Stimulated activated naive B cell treated with anti-CD40 and anti-IgM and Interleukin-4, amounts not matched to agents 10 μg/mL and 1 μg/mL and 100 μg/mL, for 72 hours (primary cell): ENCODE measurements at regions not wholly inside any gene's neighbourhood (a gene's known extent, or its start where the extent isn't known, plus 50 kb on each side); places are given as distances from the start of the nearest gene placed in this dataset.
"Not testable (repeated sequence)": the region's sequence is repeated elsewhere in the genome, so short reads cannot be mapped to it uniquely, and the experiment has no call there.

Source experiments
- ATAC-seq, 2 donors: fragments of 150-1000 bp; cut with Tn5 transposase; replicated peaks; 2 replicates each; pipeline ENCODE4 v1.10.0; 2021; ENCODE audit warnings: moderate library complexity in 1 of 2
- DNase-seq: peaks from one replicate; pipeline ENCODE4 v3.0.0; 2021
- H3K27ac Mint-ChIP-seq: one replicate; pipeline ENCODE4 v1.8.0; 2022; ENCODE audit warnings: mild to moderate bottlenecking, mixed read lengths
- H3K27me3 Mint-ChIP-seq, 2 donors: one replicate each; pipeline ENCODE4 v1.8.0; 2022; ENCODE audit warnings: mixed read lengths in 2 of 2
- H3K36me3 Mint-ChIP-seq, 2 donors: one replicate each; pipeline ENCODE4 v1.8.0; 2022; ENCODE audit warnings: mixed read lengths in 2 of 2, mild to moderate bottlenecking in 1 of 2
- H3K4me1 Mint-ChIP-seq, 2 donors: one replicate each; pipeline ENCODE4 v1.8.0; 2022; ENCODE audit warnings: mixed read lengths in 2 of 2, mild to moderate bottlenecking in 1 of 2
- H3K4me3 Mint-ChIP-seq, 2 donors: one replicate each; pipeline ENCODE4 v1.8.0; 2022; ENCODE audit warnings: mild to moderate bottlenecking in 2 of 2, mixed read lengths in 2 of 2, moderate library complexity in 1 of 2
- H3K9me3 Mint-ChIP-seq, 2 donors: one replicate each; pipeline ENCODE4 v1.8.0; 2022; ENCODE audit warnings: mixed read lengths in 2 of 2, mild to moderate bottlenecking in 1 of 2

DNA sequence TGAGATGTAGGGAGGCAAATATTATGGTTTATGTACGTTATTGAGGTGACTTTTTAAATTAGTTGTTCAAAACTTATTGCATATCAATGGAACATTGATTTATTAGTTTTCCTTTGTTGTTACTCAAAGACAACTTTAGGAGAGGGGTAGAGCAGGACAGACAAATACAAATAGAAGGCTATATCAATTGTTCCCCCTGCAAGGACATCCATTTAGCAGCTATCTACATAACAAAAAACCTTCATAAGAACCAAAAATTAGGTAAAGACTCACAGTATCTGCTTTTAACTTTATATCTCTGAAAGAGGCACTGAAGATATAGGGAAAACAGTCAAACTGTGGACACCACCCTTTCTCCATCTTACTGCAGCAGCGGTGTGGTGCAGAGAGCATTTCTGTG is 958.8 kb downstream of the DIPK2A start:
- ATAC-seq = no peak
- no peak for DNase-seq
- Mint-ChIP-seq H3K9me3 (peaks cover 5 to 9% of the 10 kb centered on the region in 2 donors), H3K4me1 (no peaks in the 10 kb centered on the region), H3K27ac (no peak overlapping the region), H3K4me3 (no peak overlapping the region), H3K36me3 (no peaks in the 10 kb centered on the region), H3K27me3 (no peaks in the 10 kb centered on the region)

DNA sequence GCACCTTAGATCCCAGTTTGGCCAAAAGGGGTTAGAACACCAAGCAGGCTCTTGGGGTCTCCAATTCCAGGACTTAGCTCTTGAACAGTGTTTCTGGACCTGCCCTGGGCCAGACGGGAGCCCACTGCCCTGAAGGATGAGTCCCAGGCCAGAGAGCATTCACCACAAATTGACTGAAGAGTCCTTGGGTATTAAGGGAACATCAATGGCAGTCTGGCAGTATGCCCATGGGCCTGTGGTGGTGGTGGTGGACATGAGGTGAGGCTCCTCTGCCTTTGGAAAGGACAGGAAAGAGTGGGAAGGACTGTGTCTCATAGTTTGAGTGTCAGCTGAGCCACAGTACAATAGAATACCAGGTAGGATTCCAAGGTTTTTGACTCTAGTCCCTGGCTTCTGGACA is 960.0 kb downstream of the DIPK2A start:
- H3K27me3 Mint-ChIP-seq = no peaks in the 10 kb centered on the region
- peaks cover 5 to 9% of the 10 kb centered on the region in 2 donors for H3K9me3 Mint-ChIP-seq
- no peaks in the 10 kb centered on the region for H3K4me1 Mint-ChIP-seq

DNA sequence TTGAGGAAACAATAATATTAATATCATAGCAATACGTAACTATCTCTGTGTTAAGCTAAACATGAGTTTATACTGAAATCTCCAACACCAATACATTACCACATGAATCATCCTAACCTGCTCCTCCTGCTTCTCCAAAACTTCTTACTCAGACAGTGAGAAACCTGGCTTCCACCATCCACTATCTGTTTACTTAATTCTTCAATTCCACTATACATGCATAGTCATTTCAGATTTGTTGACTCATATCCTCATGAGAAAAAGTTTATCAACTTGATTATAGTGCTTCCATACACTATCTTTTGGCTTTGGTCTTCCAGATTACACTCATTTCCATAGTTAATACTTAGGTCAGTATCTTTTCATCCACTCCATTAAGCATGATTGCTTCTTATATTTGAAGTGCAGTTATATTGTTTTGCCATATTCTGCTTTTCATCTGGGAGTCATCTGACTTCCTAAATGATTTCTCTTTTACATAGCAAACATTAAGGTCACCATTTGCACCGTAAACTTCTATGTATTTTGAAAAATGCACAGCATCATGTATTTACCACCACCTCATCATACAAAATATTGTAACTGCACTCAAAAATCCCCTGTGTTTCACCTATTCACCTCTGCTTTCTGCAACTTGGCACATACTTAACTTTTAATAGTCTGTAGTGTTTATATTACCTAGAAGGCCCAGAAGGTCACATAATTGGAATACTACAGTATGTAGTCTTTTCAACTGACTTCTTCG is 970.6 kb downstream of the DIPK2A start:
- no peaks in the 10 kb centered on the region for H3K27me3 Mint-ChIP-seq
- H3K4me1 Mint-ChIP-seq = no peaks in the 10 kb centered on the region
- DNase-seq = no peak
- no peak overlapping the region for H3K4me3 Mint-ChIP-seq
- no peak for ATAC-seq
- peaks cover 6 to 12% of the 10 kb centered on the region in 2 donors for H3K9me3 Mint-ChIP-seq
- no peaks in the 10 kb centered on the region for H3K36me3 Mint-ChIP-seq
- no peak overlapping the region for H3K27ac Mint-ChIP-seq

More for the DNA sequence above, 960.0 kb downstream of the DIPK2A start:
- ATAC-seq = no peak
- Mint-ChIP-seq H3K4me3 (no peak overlapping the region), H3K27ac (no peak overlapping the region), H3K36me3 (no peaks in the 10 kb centered on the region)
- no peak for DNase-seq

DNA sequence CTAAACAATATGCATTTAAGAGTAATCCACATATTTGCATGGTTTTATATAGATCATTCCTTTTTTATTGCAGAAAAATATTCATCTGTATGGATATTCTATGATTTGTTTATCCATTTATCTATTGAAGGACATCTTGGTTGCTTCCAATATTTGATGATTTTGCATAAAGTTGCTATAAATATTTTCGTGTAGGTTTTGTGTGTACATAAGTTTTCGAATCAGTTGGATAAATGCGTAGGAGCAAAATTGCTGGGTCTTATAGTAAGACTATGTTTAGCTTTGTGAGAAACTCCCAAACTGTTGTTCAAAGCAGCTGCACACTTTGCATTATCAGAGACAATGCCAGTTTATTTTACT is 971.2 kb downstream of the DIPK2A start:
- no peak overlapping the region for H3K4me3 Mint-ChIP-seq
- no peaks in the 10 kb centered on the region for H3K36me3 Mint-ChIP-seq
- H3K27me3 Mint-ChIP-seq = no peaks in the 10 kb centered on the region
- DNase-seq = no peak
- no peak overlapping the region for H3K27ac Mint-ChIP-seq
- H3K9me3 Mint-ChIP-seq = peaks cover 5 to 15% of the 10 kb centered on the region in 2 donors
- no peaks in the 10 kb centered on the region for H3K4me1 Mint-ChIP-seq
- no peak for ATAC-seq

DNA sequence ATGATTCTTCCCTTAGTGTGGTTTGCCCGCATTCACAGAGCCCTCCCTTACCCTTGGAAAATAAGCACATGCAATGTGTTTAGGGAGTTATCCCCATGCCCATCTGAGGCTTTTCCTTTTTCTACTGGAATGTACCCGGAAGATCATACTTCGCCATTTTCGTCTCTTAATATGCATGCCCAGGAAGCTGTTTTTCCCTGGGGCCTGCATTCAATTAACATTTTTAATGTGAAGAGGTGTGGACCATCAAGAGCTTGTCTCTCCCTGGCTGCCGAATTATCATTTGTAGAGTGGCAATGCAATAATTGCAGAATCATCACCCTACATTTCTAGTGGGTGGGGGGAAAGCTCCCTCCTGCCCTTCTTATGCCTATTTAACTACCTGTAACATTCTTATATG is 976.3 kb downstream of the DIPK2A start:
- DNase-seq (no peak), ATAC-seq (no peak)
- Mint-ChIP-seq H3K9me3 (peaks cover 5 to 15% of the 10 kb centered on the region in 2 donors), H3K4me3 (no peak overlapping the region), H3K27me3 (no peaks in the 10 kb centered on the region), H3K36me3 (no peaks in the 10 kb centered on the region), H3K4me1 (no peaks in the 10 kb centered on the region), H3K27ac (no peak overlapping the region)

DNA sequence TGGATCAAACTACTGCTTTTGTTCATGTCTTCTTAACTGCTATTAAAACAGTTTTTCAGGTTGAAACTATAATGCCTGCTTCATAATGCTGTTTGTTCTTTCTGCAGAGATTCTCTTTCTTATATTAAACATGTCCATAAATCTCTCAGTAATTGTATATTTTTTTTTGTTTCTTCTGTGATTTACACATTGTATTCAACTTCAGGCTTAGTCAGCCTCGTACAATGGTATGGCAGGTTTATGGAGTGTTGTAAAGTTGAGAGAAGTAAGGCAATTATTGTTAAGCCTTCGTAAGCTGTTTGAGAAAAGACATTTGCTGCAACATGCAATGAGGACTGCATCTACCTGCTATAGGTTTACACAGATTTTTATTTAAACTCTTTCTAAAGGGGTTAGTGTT is 977.1 kb downstream of the DIPK2A start:
- ATAC-seq = no peak
- no peaks in the 10 kb centered on the region for H3K27me3 Mint-ChIP-seq

DNA sequence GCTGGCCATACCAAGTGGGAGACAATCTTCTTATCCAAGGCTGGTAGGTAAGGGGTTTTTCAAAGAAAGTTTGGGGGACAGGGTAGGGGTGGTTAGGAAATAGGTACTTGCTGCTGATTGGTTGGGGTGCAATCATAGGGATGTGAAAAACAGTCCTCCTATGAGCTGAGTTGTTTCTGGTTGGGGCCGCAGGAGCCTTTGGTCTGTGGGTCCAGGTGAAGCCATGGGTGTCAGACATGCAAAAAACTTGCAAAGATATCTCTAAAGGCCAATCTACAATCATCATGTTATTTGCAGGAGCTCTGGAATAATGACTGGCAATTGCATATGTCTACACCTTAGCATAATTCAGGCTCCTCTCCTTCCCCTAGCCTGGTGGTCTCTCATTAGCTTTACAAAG is 982.3 kb downstream of the DIPK2A start:
- no peak for ATAC-seq
- Mint-ChIP-seq H3K36me3 (no peaks in the 10 kb centered on the region), H3K4me1 (no peaks in the 10 kb centered on the region), H3K9me3 (peaks cover 1 to 3% of the 10 kb centered on the region in 2 donors), H3K27ac (no peak overlapping the region), H3K27me3 (no peaks in the 10 kb centered on the region), H3K4me3 (no peak overlapping the region)
- DNase-seq = no peak

More for the DNA sequence above, 977.1 kb downstream of the DIPK2A start:
- Mint-ChIP-seq H3K36me3 (no peaks in the 10 kb centered on the region), H3K4me1 (no peaks in the 10 kb centered on the region), H3K27ac (no peak overlapping the region), H3K4me3 (no peak overlapping the region), H3K9me3 (peaks cover 5 to 15% of the 10 kb centered on the region in 2 donors)
- DNase-seq = no peak

DNA sequence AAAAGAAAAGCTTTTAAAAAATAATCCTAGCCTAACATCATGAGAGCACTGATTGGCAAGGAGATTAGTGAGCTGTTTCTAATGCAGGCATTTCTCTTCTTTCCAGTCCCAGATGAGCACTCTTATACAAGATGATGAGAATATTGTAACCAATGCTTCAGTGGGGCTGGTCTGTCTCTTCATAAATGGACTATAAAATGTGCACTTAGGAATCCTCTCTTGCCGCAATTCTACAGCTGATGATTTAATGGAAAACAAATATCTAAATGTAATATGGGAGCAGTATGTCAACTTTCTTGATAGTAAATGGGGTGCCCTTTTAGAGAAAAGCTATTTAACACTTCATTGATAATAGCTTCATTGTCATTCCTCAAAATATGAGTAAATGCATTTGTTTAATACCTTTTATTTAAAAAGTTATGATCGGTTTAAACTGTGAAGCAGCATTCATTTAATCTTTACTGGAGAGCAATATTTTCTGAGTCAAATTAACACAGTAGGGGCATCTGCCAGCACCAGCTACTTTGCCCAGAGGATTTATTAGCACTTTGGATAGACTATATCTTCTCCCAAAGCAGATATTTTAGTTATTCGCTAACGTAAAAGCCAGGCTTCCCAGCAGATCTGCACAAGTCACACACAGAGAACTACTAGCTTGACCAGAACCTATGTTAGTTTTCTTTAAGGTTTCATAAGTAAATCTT is 985.9 kb downstream of the DIPK2A start:
- Mint-ChIP-seq H3K27ac (no peak overlapping the region), H3K9me3 (peaks cover 1 to 3% of the 10 kb centered on the region in 2 donors), H3K36me3 (no peaks in the 10 kb centered on the region), H3K27me3 (no peaks in the 10 kb centered on the region), H3K4me3 (no peak overlapping the region), H3K4me1 (no peaks in the 10 kb centered on the region)
- DNase-seq (no peak), ATAC-seq (no peak)

DNA sequence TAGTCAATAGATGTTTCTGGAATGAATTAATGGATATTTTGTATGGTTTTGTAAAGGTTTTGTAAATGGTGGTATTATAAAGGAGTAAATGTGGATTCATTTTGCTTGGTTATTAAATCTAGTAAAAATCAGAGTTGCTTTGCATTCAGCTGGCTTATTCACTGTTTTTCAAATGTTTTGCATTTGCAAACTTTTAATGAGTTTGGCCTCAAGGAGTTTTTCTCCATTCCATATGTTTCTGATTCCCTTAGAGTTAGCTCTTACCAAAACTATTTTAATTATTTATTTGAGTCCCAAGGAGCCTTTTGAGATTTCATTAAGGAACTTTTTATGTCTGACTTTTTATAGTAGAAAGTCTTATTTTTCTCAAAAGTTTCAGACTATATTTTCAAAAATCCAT is 992.2 kb downstream of the DIPK2A start:
- Mint-ChIP-seq H3K4me1 (no peaks in the 10 kb centered on the region), H3K27me3 (no peaks in the 10 kb centered on the region), H3K4me3 (no peak overlapping the region), H3K9me3 (no peaks in the 10 kb centered on the region), H3K27ac (no peak overlapping the region), H3K36me3 (no peaks in the 10 kb centered on the region)
- ATAC-seq (no peak), DNase-seq (no peak)

DNA sequence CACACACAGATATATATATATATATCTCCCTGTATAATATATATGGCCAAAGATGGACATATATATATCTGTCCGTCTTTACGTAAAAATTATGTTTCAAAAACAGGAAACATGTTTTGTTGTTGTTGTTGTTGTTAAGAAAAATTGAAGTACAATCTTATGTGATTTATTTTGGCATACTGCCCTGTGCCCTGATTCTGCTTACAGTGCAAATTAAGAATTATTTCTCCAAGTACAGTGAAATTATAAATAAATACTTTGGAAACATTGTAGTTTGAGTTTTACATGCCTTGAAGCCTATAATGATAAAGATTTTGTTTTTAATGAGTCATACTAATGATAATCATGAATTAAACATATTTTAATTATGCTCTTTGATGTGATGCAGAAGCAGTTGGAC is 994.9 kb downstream of the DIPK2A start:
- Mint-ChIP-seq H3K27ac (no peak overlapping the region), H3K4me3 (no peak overlapping the region), H3K36me3 (no peaks in the 10 kb centered on the region), H3K9me3 (no peaks in the 10 kb centered on the region), H3K4me1 (no peaks in the 10 kb centered on the region), H3K27me3 (no peaks in the 10 kb centered on the region)
- no peak for DNase-seq
- ATAC-seq = no peak

DNA sequence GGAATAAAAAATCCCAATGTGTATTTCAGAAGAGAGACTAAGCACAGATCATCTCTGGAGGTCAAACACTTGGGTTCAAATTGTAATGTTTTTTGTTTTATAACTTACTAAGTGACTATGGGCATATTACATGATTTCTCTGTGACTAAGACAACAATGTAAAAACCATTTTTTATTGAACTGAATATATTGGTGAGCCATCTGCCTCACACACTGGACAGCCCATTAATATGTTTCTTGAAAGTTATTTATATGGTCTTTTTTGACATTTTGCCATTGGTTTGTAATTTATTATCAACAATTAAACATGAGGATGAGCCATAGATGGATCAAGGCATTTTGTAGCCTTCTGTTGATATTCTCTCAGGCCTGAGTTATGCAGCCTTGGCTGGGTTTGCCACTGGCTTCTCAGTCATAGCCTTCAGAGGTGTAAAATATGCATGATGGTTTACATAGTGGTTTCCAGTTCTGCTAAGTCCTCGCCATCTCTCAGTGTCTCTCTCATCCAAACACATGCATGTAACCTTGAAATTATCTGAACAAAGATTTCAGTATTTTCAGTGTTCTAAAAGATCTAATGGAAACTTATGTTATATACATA is 997.2 kb downstream of the DIPK2A start:
- ATAC-seq = no peak
- Mint-ChIP-seq H3K27me3 (no peaks in the 10 kb centered on the region), H3K36me3 (no peaks in the 10 kb centered on the region), H3K27ac (no peak overlapping the region), H3K9me3 (peaks cover 0 to 1% of the 10 kb centered on the region in 2 donors), H3K4me3 (no peak overlapping the region), H3K4me1 (no peaks in the 10 kb centered on the region)
- no peak for DNase-seq

DNA sequence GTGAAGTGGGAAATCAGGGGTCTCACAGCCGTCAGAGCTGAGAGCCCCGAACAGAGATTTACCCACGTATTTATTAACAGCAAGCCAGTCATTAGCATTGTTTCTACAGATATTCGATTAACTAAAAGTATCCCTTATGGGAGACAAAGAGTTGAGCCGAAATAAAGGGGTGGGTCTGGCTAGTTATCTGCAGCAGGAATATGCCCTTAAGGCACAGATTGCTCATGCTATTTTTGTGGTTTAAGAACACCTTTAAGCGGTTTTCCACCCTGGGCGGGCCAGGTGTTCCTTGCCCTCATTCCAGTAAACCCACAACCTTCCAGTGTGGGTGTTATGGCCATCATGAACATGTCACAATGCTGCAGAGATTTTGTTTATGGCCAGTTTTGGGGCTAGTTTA is 1012.9 kb downstream of the DIPK2A start:
- not testable (repeated sequence) for H3K27ac Mint-ChIP-seq, H3K27me3 Mint-ChIP-seq, H3K36me3 Mint-ChIP-seq, H3K4me1 Mint-ChIP-seq, DNase-seq, H3K4me3 Mint-ChIP-seq, ATAC-seq, H3K9me3 Mint-ChIP-seq

DNA sequence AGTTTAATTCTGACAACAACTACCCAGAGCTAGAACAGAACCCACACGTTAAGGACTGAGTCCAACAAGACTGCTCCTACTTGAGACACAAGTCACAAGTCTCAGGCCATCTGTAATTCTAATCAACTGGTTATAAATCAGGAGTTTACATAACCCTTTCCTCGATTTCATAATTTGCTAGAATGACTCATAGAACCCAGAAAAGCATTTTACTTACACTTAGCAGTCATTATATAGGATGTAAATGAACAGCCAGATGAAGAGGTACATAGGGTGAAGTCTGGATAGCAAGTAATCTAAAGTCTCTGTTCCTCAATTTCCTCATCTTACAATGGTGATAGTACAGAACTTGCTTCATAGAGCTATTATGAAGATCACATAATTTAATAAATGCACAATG is 1018.2 kb downstream of the DIPK2A start:
- no peak for DNase-seq
- ATAC-seq = no peak
- Mint-ChIP-seq H3K27me3 (no peaks in the 10 kb centered on the region), H3K36me3 (no peaks in the 10 kb centered on the region), H3K9me3 (peaks cover 3 to 5% of the 10 kb centered on the region in 2 donors), H3K4me1 (no peaks in the 10 kb centered on the region), H3K27ac (no peak overlapping the region), H3K4me3 (no peak overlapping the region)

DNA sequence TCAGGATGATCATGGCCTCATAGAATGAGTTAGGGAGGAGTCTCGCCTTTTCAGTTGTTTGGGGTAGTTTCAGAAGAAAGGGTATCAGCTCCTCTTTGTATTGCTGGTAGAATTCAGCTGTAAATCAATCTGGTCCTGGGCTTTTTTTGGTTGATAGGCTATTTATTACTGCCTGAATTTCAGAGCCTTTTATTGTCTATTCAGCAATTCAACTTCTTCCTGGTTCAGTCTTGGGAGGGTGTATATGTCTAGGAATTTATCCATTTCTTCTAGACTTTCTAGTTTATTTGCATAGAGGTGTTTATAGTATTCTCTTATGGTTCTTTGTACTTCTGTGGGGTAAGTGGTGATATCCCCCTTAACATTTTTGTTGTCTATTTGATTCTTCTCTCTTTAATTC is 1024.2 kb downstream of the DIPK2A start:
- H3K36me3 Mint-ChIP-seq = no peaks in the 10 kb centered on the region
- H3K4me1 Mint-ChIP-seq = no peaks in the 10 kb centered on the region
- H3K27me3 Mint-ChIP-seq = no peaks in the 10 kb centered on the region
- H3K4me3 Mint-ChIP-seq = no peak overlapping the region
- no peak for ATAC-seq
- DNase-seq = no peak
- H3K9me3 Mint-ChIP-seq = peaks cover 5% of the 10 kb centered on the region in 2 donors
- H3K27ac Mint-ChIP-seq = no peak overlapping the region

DNA sequence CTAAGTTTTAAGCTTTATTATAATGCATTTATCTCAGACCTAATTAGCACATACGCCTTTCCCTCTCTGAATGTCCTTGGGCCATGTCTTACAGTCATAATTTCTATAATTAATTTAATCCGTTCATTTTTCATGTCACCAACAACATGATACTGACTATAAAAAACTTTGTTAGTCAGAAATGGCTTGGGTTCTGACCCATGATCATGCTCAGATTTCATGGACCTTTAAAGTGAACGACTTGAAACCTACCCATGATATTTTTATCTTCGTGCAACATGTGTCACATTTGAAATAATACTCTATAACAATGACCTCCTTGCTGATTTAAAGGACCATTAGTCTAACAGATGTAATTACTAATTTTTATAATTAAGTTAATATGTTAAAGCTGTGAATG is 1033.8 kb downstream of the DIPK2A start:
- peaks cover 7 to 8% of the 10 kb centered on the region in 2 donors for H3K9me3 Mint-ChIP-seq
- H3K36me3 Mint-ChIP-seq = no peaks in the 10 kb centered on the region
- no peak overlapping the region for H3K4me3 Mint-ChIP-seq
- no peak for ATAC-seq
- no peak overlapping the region for H3K27ac Mint-ChIP-seq
- H3K27me3 Mint-ChIP-seq = no peaks in the 10 kb centered on the region
- no peaks in the 10 kb centered on the region for H3K4me1 Mint-ChIP-seq
- no peak for DNase-seq
